Lower leg skin (tissue), 3 donors: ENCODE measurements at regions not wholly inside any gene's neighbourhood (a gene's known extent, or its start where the extent isn't known, plus 50 kb on each side); places are given as distances from the start of the nearest gene placed in this dataset.

Experiments
- POLR2A ChIP-seq, 2 donors: fragments of 450-650 bp; IDR thresholded peaks; one replicate each; pipeline ENCODE4 v1.6.1; 2016 to 2017; ENCODE audit warnings: antibody characterized with exemption in 2 of 2, mild to moderate bottlenecking in 1 of 2, moderate library complexity in 1 of 2
- TF ChIP-seq, protein P1 (sequence below), 3 donors: fragments of 450-650 bp; IDR thresholded peaks; one replicate each; pipeline ENCODE4 v1.5.1; 2016; ENCODE audit warnings: antibody characterized with exemption in 3 of 3, mild to moderate bottlenecking in 3 of 3, moderate library complexity in 2 of 3

DNA sequence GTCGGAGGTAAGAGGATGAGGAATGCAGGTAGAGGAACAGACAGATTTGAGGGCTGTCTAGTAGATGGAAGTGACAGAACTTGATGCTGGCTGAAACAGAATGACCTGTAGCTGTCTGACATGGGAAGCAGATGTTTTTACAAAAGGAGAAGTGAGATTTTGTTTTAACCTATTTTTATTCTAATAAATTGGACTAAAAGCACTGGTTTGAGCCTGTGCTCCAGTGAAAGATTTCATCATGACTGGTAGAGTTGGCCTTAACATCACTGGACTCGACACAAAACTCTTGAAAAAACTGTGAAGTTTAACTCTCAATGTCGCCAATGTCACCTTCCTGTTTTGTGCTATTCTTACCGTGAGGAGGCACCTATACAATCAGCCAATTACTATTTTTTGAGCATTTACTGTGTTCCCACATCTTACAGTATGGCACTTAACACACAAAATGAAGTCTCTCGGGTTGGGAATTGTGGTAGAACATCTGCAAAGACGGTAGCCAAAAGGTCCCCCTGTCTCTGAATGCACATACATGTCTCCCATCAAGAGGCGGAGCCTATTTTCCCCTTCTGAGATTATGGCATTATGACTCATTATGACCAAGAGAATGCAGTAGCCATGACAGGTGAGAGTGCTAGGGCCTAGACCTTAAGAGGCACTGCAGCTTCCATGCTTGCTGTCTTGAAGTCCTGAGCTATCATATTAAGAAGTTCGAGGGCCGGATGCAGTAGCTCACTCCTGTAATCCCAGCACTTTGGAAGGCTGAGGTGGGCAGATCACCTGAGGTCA lies 93.2 kb downstream of the FOXF2 start:
- TF ChIP-seq, protein P1, sequence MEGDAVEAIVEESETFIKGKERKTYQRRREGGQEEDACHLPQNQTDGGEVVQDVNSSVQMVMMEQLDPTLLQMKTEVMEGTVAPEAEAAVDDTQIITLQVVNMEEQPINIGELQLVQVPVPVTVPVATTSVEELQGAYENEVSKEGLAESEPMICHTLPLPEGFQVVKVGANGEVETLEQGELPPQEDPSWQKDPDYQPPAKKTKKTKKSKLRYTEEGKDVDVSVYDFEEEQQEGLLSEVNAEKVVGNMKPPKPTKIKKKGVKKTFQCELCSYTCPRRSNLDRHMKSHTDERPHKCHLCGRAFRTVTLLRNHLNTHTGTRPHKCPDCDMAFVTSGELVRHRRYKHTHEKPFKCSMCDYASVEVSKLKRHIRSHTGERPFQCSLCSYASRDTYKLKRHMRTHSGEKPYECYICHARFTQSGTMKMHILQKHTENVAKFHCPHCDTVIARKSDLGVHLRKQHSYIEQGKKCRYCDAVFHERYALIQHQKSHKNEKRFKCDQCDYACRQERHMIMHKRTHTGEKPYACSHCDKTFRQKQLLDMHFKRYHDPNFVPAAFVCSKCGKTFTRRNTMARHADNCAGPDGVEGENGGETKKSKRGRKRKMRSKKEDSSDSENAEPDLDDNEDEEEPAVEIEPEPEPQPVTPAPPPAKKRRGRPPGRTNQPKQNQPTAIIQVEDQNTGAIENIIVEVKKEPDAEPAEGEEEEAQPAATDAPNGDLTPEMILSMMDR (IDR thresholded peaks at IDR 0.05): no peak
- no peak for TF ChIP-seq POLR2A (IDR thresholded peaks at IDR 0.05)
